ENCODE measurements at regions not wholly inside any gene's neighbourhood (a gene's known extent, or its start where the extent isn't known, plus 50 kb on each side); places are given as distances from the start of the nearest gene placed in this dataset.

DNA sequence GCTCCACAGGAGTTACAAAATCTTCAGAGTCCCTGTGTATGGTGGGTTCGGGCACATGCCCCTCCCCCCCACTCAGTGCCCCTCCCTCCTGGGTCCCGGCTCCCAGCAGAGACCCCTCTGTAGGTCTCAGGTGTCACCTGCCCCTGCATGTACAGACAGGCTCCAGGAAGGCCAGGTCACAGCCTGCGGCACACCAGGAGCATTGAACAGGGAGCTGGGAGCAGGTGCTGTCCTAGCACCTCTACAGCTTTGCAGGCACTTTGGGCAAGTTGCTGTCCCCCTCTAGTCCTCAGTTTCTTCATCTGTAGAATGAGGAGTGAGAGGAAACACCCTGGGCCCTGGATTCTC, 80.1 kb upstream of the RTL6 start:
- Histone ChIP-seq H3K27ac (ENCODE audit: low read depth in 1 of 2, low read length in 1 of 2) (no peak overlapping the region), H3K4me3 (ENCODE audit: low read length in 2 of 2) (no peak overlapping the region), H3K4me1 (ENCODE audit: control insufficient read depth in 2 of 2, insufficient read depth in 2 of 2, low read length in 2 of 2) (no peaks in the 10 kb centered on the region), H3K36me3 (ENCODE audit: control insufficient read depth in 2 of 2, insufficient read depth in 2 of 2, low read length in 1 of 2) (no peaks in the 10 kb centered on the region), H3K27me3 (ENCODE audit: control insufficient read depth in 2 of 2, insufficient read depth in 1 of 2, low read length in 1 of 2) (peaks cover 0 to 9% of the 10 kb centered on the region in 2 donors), H3K9me3 (ENCODE audit: control insufficient read depth in 2 of 2, insufficient read depth in 1 of 2, low read length in 1 of 2) (no peaks in the 10 kb centered on the region)
- DNase-seq (ENCODE audit: low read depth in 6 of 9, low spot score in 9 of 9) = no peak
- 76% methylated on average over 3 of the region's 3 CpGs for WGBS

DNA sequence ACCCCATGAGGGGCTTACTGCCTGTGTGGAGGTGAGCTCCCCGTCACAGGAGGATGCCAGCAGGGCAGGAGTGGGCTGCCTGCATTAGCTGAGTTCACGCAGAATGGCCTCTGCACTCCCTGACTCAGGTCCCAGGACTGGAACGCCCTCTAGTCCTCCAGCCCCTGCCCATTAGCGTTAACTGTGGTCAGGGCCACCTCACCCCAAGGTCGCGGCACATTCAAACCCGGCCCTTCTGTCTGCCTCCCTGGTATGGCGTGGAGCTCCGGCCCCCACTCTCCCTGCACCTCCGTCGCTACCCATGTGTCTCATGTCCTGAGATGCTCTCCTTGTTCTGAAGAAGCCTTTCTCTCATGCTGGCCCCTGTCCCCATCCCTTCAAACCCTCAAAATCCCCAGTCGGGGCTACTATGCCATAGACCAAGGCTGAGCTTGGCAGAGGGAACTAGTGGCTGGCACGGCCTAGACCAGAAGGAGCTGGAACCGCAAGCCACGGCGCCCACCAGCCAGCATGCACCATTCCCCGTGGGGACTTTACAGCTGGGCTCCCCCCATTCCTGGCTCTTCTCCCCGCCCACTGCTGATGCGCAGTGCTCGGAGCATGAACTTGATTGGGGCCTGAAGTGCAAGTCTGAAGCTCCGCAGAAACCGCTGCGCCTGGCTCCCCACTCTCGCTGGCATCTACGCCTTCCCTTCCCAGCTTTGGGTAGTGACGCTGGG, 79.5 kb upstream of the RTL6 start:
- no peaks in the 10 kb centered on the region for H3K4me1 ChIP-seq (ENCODE audit: control insufficient read depth in 2 of 2, insufficient read depth in 2 of 2, low read length in 2 of 2)
- H3K9me3 ChIP-seq (ENCODE audit: control insufficient read depth in 2 of 2, insufficient read depth in 1 of 2, low read length in 1 of 2) = no peaks in the 10 kb centered on the region
- no peak overlapping the region for H3K27ac ChIP-seq (ENCODE audit: low read depth in 1 of 2, low read length in 1 of 2)
- DNase-seq (ENCODE audit: low read depth in 6 of 9, low spot score in 9 of 9) = no peak
- peaks cover 0 to 9% of the 10 kb centered on the region in 2 donors for H3K27me3 ChIP-seq (ENCODE audit: control insufficient read depth in 2 of 2, insufficient read depth in 1 of 2, low read length in 1 of 2)
- no peak overlapping the region for H3K4me3 ChIP-seq (ENCODE audit: low read length in 2 of 2)
- H3K36me3 ChIP-seq (ENCODE audit: control insufficient read depth in 2 of 2, insufficient read depth in 2 of 2, low read length in 1 of 2) = no peaks in the 10 kb centered on the region
- WGBS = 84% methylated on average over 26 of the region's 26 CpGs

DNA sequence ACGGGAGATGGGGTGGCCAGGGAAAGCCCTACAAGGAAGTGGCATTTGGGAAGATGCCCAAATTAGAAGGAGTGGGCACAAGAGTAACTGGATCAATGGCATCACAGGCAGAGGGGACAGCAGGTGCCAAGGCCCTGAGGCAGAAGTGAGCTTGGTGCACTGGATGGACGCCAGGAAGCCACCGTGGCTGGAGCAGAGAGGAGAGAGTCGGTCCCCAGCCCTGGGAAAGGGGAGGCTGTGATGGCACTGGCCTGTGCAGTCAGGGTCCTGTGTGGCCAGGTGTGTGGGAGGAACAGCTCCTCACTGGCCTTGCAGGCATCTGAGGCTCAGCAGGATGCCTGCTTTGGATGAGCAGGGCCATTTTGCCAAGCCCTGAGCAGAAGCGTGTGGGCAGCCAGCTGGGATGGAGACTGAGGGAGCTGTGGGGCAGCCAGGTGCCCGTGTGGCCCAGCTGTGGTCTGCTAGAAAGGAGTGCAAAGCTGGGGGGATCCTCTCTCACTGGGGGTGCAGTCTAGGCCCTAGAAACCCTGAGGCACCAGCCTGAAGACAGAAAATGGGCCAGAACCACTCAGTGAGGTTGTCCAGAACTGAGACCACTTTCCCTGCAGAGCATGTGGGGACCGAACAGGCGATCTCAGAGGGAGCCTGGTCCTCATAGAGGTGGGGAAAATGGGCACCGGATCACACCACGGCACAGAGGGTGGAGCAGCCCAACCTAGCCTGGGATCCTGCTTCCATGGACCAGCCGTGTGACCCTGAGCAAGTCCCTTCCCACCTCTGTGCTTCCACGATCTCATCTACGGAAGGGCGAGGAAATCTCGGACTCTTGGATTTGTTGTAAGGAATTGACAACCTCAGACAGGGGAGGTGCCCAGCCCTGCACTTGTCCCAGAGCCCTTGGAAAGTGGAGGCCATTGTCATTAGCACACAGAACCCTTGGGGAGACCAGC, 78.6 kb upstream of the RTL6 start:
- peaks cover 0 to 10% of the 10 kb centered on the region in 2 donors for H3K27me3 ChIP-seq (ENCODE audit: control insufficient read depth in 2 of 2, insufficient read depth in 1 of 2, low read length in 1 of 2)
- 86% methylated on average over 15 of the region's 15 CpGs for WGBS
- H3K4me1 ChIP-seq (ENCODE audit: control insufficient read depth in 2 of 2, insufficient read depth in 2 of 2, low read length in 2 of 2) = no peaks in the 10 kb centered on the region
- H3K9me3 ChIP-seq (ENCODE audit: control insufficient read depth in 2 of 2, insufficient read depth in 1 of 2, low read length in 1 of 2) = no peaks in the 10 kb centered on the region
- no peak overlapping the region for H3K27ac ChIP-seq (ENCODE audit: low read depth in 1 of 2, low read length in 1 of 2)
- no peaks in the 10 kb centered on the region for H3K36me3 ChIP-seq (ENCODE audit: control insufficient read depth in 2 of 2, insufficient read depth in 2 of 2, low read length in 1 of 2)
- no peak overlapping the region for H3K4me3 ChIP-seq (ENCODE audit: low read length in 2 of 2)
- no peak for DNase-seq (ENCODE audit: low read depth in 6 of 9, low spot score in 9 of 9)

DNA sequence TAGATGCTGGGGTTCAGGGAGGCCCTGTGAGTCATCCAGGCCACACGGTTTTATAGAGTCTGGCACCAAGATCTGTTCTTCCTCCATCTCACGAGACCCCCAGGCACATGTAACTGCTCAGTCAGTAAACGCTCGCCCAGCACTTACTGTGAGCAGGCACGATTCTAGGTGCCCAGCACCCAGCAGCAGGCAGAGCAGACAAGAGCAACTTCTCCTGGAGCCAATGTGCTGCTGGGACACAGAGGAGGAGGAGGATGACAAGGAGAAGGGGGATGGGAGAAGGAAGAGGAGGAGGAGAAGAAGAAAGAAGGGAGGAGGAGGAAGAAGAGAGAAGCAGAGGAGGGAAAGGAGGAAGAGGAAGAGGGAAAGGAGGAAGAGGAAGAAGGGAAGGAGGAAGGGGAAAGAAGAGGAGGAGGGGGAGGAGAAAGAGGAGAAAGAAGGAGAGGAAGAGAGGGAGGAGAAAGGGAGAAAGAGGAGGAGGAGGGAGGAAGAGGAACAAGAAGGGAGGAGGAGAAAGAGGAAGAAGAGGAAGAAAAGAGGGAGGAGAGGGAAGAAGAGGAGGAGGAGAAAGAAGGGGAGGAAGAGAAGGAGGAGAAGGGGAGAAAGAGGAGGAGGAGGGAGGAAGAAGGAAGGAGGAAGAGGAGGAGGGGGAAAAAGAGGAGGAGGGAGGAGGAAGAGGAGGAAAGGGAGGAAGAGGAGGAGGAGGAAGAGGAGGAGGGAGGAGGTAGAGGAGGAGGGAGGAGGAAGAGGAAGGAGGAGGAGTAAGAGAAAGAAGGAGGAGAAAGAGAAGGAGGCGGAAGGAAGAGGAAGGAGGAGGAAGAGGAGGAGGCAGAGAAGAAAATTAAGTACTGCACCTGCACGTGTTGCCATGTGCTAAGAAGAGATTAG, 77.6 kb upstream of the RTL6 start:
- peaks cover 0 to 11% of the 10 kb centered on the region in 2 donors for H3K27me3 ChIP-seq (ENCODE audit: control insufficient read depth in 2 of 2, insufficient read depth in 1 of 2, low read length in 1 of 2)
- no peaks in the 10 kb centered on the region for H3K4me1 ChIP-seq (ENCODE audit: control insufficient read depth in 2 of 2, insufficient read depth in 2 of 2, low read length in 2 of 2)
- no peaks in the 10 kb centered on the region for H3K9me3 ChIP-seq (ENCODE audit: control insufficient read depth in 2 of 2, insufficient read depth in 1 of 2, low read length in 1 of 2)
- H3K4me3 ChIP-seq (ENCODE audit: low read length in 2 of 2) = no peak overlapping the region
- no peaks in the 10 kb centered on the region for H3K36me3 ChIP-seq (ENCODE audit: control insufficient read depth in 2 of 2, insufficient read depth in 2 of 2, low read length in 1 of 2)
- WGBS = 66% methylated on average over 7 of the region's 7 CpGs
- no peak overlapping the region for H3K27ac ChIP-seq (ENCODE audit: low read depth in 1 of 2, low read length in 1 of 2)
- DNase-seq (ENCODE audit: low read depth in 6 of 9, low spot score in 9 of 9) = no peak

DNA sequence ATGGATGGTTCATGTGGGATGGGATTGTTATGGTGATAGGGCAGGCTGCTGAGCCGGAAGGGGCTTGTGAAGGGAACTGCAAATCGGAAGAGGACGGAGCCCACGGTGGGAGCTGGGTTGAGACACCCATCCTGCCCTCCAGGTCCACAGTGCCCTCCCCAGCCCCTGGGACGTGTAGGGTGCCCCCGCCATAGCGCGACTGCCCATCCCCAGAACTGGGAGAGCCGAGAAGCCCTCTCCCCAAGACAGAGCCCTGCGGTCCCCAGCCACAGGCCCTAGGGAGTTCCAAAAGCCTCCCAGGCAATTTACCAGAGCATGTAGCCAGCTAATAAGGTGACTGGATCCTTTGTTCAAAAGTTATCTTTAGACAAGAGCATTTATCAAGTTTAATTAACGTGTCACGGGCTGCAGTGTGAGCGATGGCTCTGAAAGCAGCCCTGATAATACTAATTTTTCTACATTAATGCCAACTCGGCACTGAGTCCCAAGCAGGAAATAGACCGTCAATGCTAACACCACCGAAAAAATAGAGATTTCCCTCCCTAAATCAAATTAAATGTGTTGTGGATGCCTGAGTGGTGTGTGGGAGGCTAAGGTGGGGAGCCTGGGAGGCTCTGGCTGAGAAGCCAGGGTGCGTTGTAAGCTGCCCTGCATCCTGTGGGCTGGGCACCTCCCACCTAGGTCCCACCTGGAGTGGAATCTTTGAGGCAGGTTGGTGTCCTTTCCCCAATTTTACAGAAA, 76.8 kb upstream of the RTL6 start:
- DNase-seq (ENCODE audit: low read depth in 6 of 9, low spot score in 9 of 9) = no peak
- 87% methylated on average over 17 of the region's 17 CpGs for WGBS
- Histone ChIP-seq H3K27me3 (ENCODE audit: control insufficient read depth in 2 of 2, insufficient read depth in 1 of 2, low read length in 1 of 2) (peaks cover 0 to 11% of the 10 kb centered on the region in 2 donors), H3K27ac (ENCODE audit: low read depth in 1 of 2, low read length in 1 of 2) (no peak overlapping the region), H3K4me3 (ENCODE audit: low read length in 2 of 2) (no peak overlapping the region), H3K9me3 (ENCODE audit: control insufficient read depth in 2 of 2, insufficient read depth in 1 of 2, low read length in 1 of 2) (no peaks in the 10 kb centered on the region), H3K4me1 (ENCODE audit: control insufficient read depth in 2 of 2, insufficient read depth in 2 of 2, low read length in 2 of 2) (no peaks in the 10 kb centered on the region), H3K36me3 (ENCODE audit: control insufficient read depth in 2 of 2, insufficient read depth in 2 of 2, low read length in 1 of 2) (no peaks in the 10 kb centered on the region)

DNA sequence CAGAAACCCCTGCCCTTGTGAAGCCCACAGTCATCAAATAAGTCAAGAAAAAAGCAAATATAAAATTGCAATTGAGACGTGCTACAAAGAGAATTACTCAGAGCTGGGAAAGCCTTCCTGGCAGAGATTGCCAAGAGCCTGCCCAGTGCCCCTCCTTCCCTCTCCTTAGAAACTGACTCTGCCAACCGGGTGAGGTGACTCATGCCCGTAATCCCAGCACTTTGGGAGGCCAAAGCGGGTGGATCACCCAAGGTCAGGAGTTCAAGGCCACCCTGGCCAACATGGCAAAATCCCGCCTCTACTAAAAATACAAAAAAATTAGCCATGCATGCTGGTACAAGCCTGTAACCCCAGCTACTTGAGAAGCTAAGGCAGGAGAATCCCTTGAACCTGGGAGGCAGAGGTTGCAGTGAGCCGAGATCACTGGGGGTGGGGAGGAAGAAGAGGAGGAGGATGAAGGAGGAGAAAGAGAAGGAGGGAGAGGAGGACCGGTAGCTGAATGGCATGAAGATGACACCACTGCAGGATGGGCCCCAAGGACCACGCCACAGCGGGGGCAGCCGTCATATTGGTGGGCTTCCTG, 76.1 kb upstream of the RTL6 start:
- Histone ChIP-seq H3K4me1 (ENCODE audit: control insufficient read depth in 2 of 2, insufficient read depth in 2 of 2, low read length in 2 of 2) (no peaks in the 10 kb centered on the region), H3K4me3 (ENCODE audit: low read length in 2 of 2) (no peak overlapping the region), H3K27ac (ENCODE audit: low read depth in 1 of 2, low read length in 1 of 2) (no peak overlapping the region), H3K27me3 (ENCODE audit: control insufficient read depth in 2 of 2, insufficient read depth in 1 of 2, low read length in 1 of 2) (peaks cover 0 to 11% of the 10 kb centered on the region in 2 donors), H3K36me3 (ENCODE audit: control insufficient read depth in 2 of 2, insufficient read depth in 2 of 2, low read length in 1 of 2) (no peaks in the 10 kb centered on the region), H3K9me3 (ENCODE audit: control insufficient read depth in 2 of 2, insufficient read depth in 1 of 2, low read length in 1 of 2) (no peaks in the 10 kb centered on the region)
- WGBS = 88% methylated on average over 10 of the region's 10 CpGs
- no peak for DNase-seq (ENCODE audit: low read depth in 6 of 9, low spot score in 9 of 9)

DNA sequence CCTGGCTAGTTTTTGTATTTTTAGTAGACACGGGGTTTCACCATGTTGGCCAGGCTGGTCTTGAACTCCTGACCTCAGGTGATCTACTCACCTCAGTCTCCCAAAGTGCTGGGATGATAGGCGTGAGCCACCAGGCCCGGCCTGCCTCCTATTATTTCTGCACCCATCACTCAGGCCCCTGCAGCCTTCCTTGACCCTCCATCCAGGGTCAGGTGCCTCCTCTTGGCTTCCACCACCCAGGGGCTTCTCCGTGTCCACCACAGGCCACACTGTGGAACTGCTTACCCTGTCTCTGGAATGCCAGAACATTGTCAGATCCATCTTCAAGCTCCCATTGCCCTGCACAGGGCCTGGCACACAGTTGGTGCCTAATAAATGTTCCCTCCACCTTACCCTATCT, 75.4 kb upstream of the RTL6 start:
- Histone ChIP-seq H3K27me3 (ENCODE audit: control insufficient read depth in 2 of 2, insufficient read depth in 1 of 2, low read length in 1 of 2) (peaks cover 0 to 11% of the 10 kb centered on the region in 2 donors), H3K9me3 (ENCODE audit: control insufficient read depth in 2 of 2, insufficient read depth in 1 of 2, low read length in 1 of 2) (no peaks in the 10 kb centered on the region), H3K4me3 (ENCODE audit: low read length in 2 of 2) (no peak overlapping the region), H3K4me1 (ENCODE audit: control insufficient read depth in 2 of 2, insufficient read depth in 2 of 2, low read length in 2 of 2) (no peaks in the 10 kb centered on the region), H3K36me3 (ENCODE audit: control insufficient read depth in 2 of 2, insufficient read depth in 2 of 2, low read length in 1 of 2) (no peaks in the 10 kb centered on the region), H3K27ac (ENCODE audit: low read depth in 1 of 2, low read length in 1 of 2) (no peak overlapping the region)
- DNase-seq (ENCODE audit: low read depth in 6 of 9, low spot score in 9 of 9) = no peak
- 91% methylated on average over 4 of the region's 4 CpGs for WGBS

DNA sequence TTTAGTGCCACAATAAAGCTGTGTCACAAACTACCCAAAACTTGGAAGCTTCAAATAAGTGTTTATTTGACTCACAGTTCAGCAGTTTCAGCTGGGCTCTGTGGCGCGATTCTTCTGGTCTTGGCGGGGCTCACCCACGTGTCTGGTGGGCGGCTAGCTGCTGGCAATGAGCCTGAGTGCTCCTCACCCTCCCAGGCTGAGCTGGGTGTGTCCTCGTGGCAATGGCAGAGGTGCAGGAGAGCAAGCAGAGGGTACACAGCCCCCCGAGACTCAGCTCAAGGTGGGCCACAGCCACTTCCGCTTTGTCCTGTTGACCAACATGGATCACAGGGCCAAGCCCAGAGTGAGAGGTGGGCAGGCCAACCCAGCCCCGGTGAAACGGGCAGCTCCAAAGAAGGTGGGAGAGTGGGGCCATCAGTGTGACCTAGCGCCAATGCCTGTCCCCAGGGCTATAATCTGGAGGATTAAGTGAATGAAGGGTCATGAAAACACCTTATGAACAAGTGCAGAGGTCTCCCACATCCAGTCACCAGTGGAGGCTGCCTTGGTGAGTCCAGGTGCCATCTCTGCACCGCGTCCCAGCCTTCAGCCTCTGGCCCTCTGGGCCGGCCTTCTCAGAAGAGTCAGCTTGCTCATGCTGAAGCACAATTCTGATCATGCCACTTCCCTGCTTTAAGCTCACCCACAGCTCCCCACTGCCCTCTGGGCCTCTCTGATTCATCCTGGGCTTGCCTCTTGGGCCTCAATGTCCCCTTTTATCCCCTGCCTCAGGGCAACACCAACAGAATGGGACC, 74.6 kb upstream of the RTL6 start:
- no peaks in the 10 kb centered on the region for H3K36me3 ChIP-seq (ENCODE audit: control insufficient read depth in 2 of 2, insufficient read depth in 2 of 2, low read length in 1 of 2)
- no peak overlapping the region for H3K27ac ChIP-seq (ENCODE audit: low read depth in 1 of 2, low read length in 1 of 2)
- H3K27me3 ChIP-seq (ENCODE audit: control insufficient read depth in 2 of 2, insufficient read depth in 1 of 2, low read length in 1 of 2) = peaks cover 0 to 9% of the 10 kb centered on the region in 2 donors
- no peaks in the 10 kb centered on the region for H3K9me3 ChIP-seq (ENCODE audit: control insufficient read depth in 2 of 2, insufficient read depth in 1 of 2, low read length in 1 of 2)
- H3K4me3 ChIP-seq (ENCODE audit: low read length in 2 of 2) = no peak overlapping the region
- no peak for DNase-seq (ENCODE audit: low read depth in 6 of 9, low spot score in 9 of 9)
- WGBS = 80% methylated on average over 14 of the region's 14 CpGs
- H3K4me1 ChIP-seq (ENCODE audit: control insufficient read depth in 2 of 2, insufficient read depth in 2 of 2, low read length in 2 of 2) = no peaks in the 10 kb centered on the region

All from thymus (tissue), 11 donors.